NCI-H128 (cell line): ENCODE measurements at regions not wholly inside any gene's neighbourhood (a gene's known extent, or its start where the extent isn't known, plus 50 kb on each side); places are given as distances from the start of the nearest gene placed in this dataset.

Experiments used
- DNase-seq: peaks from one replicate; lab custom pipeline; 2025; ENCODE audit not compliant: unreplicated experiment; lab: John Stamatoyannopoulos, UW

DNA sequence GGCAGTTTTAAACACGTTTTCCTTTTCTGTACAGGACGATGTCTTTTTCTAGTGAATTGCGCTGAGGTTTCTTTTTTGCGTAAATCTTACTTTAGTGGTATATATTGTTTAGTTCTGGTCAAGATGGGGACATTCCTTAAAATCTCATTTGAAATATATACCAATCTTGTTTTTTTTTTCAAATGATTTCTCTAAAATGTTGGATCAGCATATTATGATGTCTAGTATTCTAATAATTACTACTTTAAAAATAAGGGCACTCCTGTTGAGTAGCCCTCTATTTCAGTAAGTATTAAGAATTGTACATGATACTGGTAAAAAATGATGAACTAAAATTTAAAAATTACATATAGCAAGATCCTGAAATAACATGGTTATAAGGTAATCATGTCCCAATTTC lies 224.1 kb upstream of the ARHGAP24 start:
- DNase-seq: no peak

- DNase-seq: no peak
These were observed 217.1 kb upstream of the ARHGAP24 start for GRCh38 chr4:85257817-85258370.

- DNase-seq: no peak
These were observed 214.9 kb upstream of the ARHGAP24 start for GRCh38 chr4:85260064-85260463.

- DNase-seq: no peak
These were observed 209.7 kb upstream of the ARHGAP24 start for GRCh38 chr4:85265234-85265633.

GRCh38 chr4:85268188-85268587 lies 206.8 kb upstream of the ARHGAP24 start:
- no peak for DNase-seq

DNA sequence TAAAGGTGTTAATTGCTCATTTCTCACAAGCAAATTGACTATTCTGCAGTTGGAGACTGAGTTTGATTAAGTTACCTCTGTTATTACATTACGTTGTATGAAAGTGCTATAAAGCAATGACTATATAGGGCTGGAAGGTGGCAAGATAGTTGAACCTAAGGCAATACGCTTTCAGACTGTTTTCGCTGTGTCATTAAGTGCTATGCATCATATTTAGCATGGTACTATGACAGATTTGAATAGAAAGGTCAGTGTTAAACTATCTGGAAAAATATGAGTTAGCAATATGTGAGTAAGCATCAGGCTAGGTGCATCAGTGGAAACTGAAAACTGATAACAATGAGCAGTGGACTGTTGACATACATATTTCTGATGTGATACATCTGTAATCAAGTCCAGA lies 206.0 kb upstream of the ARHGAP24 start:
- no peak for DNase-seq

DNA sequence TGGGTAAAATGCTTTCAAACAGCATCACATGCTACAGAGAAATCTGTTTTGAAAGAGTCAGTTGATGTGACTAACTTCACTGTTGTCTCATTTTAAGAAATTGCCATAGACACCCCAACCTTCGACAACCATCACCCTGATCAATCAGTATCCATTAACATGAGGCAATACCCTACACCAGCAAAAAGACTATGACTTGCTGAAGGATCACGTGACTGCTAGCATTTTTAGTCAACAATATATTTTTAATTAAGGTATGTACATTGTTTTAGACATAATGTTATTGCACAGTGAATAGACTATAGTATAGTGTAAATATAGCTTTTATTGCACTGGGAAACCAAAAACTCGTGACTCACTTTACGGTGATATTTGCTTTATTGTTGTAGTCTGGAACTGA lies 200.0 kb upstream of the ARHGAP24 start:
- DNase-seq: no peak

- no peak for DNase-seq
These were observed 194.0 kb upstream of the ARHGAP24 start for GRCh38 chr4:85280963-85281362.

DNA sequence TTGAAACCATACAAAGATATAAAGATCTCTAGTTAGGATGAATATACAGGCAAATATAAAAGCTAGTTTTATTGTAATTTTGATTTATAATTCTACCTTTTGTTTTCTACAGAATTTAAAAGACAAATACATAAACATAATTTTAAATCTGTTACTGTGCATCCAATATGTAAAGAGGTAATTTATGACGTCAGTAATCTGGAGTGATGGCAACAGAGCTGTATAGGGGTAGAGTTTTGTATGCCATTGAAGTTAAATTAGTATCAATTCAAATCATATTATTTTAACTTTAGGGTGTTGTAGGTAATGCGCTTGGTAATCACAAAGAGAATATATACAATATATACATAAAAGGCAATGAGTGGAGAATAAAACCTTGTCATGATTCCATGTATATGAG lies 183.7 kb upstream of the ARHGAP24 start:
- DNase-seq: no peak

DNA sequence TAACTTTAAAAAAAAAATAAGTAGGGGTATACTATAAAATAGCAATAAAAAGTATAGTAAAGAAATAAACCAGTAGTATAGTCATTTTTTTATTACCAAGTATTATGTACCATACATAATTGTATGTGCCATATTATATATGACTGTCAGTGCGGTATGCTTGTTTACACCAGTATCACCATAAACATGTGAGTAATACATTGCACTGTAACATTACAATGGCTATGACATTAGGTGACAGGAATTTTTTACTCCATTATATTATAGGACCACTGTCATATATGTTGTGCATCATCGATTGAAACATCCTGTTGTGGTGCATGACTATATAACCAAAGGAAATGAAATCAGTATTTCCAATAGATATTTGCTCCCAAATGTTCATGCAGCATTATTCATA lies 176.9 kb upstream of the ARHGAP24 start:
- no peak for DNase-seq

GRCh38 chr4:85302193-85302736 lies 172.7 kb upstream of the ARHGAP24 start:
- DNase-seq: no peak

- DNase-seq: no peak
These were observed 172.2 kb upstream of the ARHGAP24 start for GRCh38 chr4:85302756-85303155.

DNA sequence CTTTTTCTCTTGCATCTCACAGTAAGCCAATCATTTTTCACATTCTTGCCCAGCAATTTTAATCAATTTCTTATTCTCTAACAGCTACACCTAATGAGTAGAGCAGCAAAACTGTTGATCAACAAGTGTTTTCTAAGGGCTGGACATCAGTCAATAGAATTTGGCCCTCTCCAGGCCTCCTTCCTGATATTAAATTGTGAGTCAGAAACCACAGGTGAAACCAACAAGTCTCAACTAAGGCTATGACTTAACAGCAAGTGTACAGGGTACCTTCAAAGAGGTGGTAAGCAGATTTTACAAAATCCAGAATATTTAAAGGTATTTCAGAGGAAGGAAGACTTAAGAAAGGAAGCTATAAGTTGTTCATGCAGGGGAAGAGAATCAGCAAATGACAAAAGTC lies 156.5 kb upstream of the ARHGAP24 start:
- DNase-seq: no peak

GRCh38 chr4:85358831-85359230 lies 116.1 kb upstream of the ARHGAP24 start:
- no peak for DNase-seq

- no peak for DNase-seq
These were observed 112.4 kb upstream of the ARHGAP24 start for GRCh38 chr4:85362550-85362949.

- no peak for DNase-seq
These were observed 107.1 kb upstream of the ARHGAP24 start for GRCh38 chr4:85367815-85368214.

GRCh38 chr4:85368240-85368639 lies 106.7 kb upstream of the ARHGAP24 start:
- DNase-seq: no peak

DNA sequence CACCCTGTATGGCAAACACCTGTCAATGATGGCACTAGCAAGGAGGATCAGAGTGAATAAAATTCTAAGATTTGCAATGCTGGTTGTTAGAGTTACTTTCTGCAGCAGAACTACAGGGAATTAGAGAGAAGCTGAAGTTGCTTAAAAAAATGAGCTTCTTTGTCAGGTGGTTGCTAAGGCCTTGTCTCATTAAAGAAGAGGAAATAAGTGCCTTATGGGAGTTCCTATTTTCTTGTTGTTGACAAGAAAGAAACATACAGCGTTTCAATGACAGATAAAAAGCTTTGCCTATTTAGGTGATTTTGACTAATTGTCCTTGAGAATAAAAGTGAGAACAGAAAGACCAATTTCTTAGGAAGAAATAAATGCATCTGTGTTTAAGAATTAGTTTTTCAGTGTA lies 106.0 kb upstream of the ARHGAP24 start:
- no peak for DNase-seq

GRCh38 chr4:85369703-85370380 lies 105.1 kb upstream of the ARHGAP24 start:
- no peak for DNase-seq

DNA sequence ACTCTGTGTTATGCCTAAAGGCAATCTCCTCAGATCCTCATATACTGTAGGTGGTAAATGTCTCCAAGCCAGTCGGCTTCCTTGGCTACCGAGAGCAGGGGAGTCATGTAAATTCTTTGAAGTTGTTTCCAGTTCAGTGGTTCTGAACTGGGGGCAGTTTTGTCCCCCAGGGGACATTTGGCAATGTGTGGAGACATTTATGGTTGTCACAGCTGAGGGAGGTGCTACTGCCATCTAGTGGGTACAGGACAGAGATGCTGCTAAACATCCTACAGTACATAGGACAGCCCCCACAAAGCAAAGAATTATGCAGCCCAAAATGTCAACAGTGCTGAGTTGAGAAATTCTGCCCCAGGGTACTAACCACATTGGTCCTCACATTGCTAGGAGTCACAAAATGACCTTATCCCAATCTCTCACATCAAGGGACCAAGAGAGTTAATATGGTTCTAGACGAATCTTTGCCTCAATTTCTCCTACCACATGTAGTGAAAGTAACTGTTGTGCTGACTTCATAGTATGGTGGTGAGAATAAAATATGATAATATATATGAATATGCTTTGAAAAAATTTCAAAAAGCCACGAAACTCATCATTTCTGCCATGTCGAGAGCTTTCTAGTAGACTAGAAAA lies 104.4 kb upstream of the ARHGAP24 start:
- DNase-seq: no peak

- DNase-seq: no peak
These were observed 102.0 kb upstream of the ARHGAP24 start for GRCh38 chr4:85372966-85373365.

- no peak for DNase-seq
These were observed 98.7 kb upstream of the ARHGAP24 start for GRCh38 chr4:85376285-85376684.
